NCI-H1930 (cell line): ENCODE measurements at regions not wholly inside any gene's neighbourhood (a gene's known extent, or its start where the extent isn't known, plus 50 kb on each side); places are given as distances from the start of the nearest gene placed in this dataset.

Experiments
- DNase-seq, 2 experiments: peaks; one replicate each; lab custom pipeline; 2025; lab: John Stamatoyannopoulos, UW

GRCh38 chr2:147553775-147554271, 291.0 kb upstream of the ACVR2A start:
- no peak for DNase-seq

- no peak for DNase-seq
Observed at GRCh38 chr2:147550995-147551731, 293.7 kb upstream of the ACVR2A start.

GRCh38 chr2:147549054-147549453, 295.8 kb upstream of the ACVR2A start:
- DNase-seq: no peak

- DNase-seq: no peak
Observed at GRCh38 chr2:147548451-147548850, 296.4 kb upstream of the ACVR2A start.

- no peak for DNase-seq
Observed at GRCh38 chr2:147547440-147547839, 297.4 kb upstream of the ACVR2A start.

- DNase-seq: no peak
Observed at GRCh38 chr2:147546109-147546508, 298.7 kb upstream of the ACVR2A start.

- no peak for DNase-seq
Observed at GRCh38 chr2:147543056-147543455, 301.8 kb upstream of the ACVR2A start.

GRCh38 chr2:147542351-147542750, 302.5 kb upstream of the ACVR2A start:
- no peak for DNase-seq

- DNase-seq: no peak
Observed at GRCh38 chr2:147541314-147541713, 303.5 kb upstream of the ACVR2A start.

- DNase-seq: no peak
Observed at GRCh38 chr2:147538821-147539220, 306.0 kb upstream of the ACVR2A start.

- DNase-seq: no peak
Observed at GRCh38 chr2:147538088-147538487, 306.7 kb upstream of the ACVR2A start.

GRCh38 chr2:147531269-147531668, 313.6 kb upstream of the ACVR2A start:
- DNase-seq: no peak

GRCh38 chr2:147530033-147530432, 314.8 kb upstream of the ACVR2A start:
- no peak for DNase-seq

- DNase-seq: no peak
Observed at GRCh38 chr2:147525819-147526489, 318.9 kb upstream of the ACVR2A start.

- DNase-seq: no peak
Observed at GRCh38 chr2:147524912-147525311, 319.9 kb upstream of the ACVR2A start.

- DNase-seq: no peak
Observed at GRCh38 chr2:147523415-147523814, 321.4 kb upstream of the ACVR2A start.

- DNase-seq: no peak
Observed at GRCh38 chr2:147521936-147522335, 322.9 kb upstream of the ACVR2A start.

GRCh38 chr2:147520817-147521216, 324.0 kb upstream of the ACVR2A start:
- no peak for DNase-seq

- no peak for DNase-seq
Observed at GRCh38 chr2:147519178-147519577, 325.7 kb upstream of the ACVR2A start.

- DNase-seq: no peak
Observed at GRCh38 chr2:147515213-147515612, 329.6 kb upstream of the ACVR2A start.

GRCh38 chr2:147512206-147512605, 332.6 kb upstream of the ACVR2A start:
- no peak for DNase-seq

- no peak for DNase-seq
Observed at GRCh38 chr2:147511491-147511948, 333.3 kb upstream of the ACVR2A start.

- DNase-seq: no peak
Observed at GRCh38 chr2:147509821-147510220, 335.0 kb upstream of the ACVR2A start.
